CD4-positive, alpha-beta T cell treated with Interleukin-10 for 1 hour (primary cell): ENCODE measurements at regions not wholly inside any gene's neighbourhood (a gene's known extent, or its start where the extent isn't known, plus 50 kb on each side); places are given as distances from the start of the nearest gene placed in this dataset.

ENCODE experiments used
- DNase-seq: peaks from one replicate; pipeline ENCODE4 v3.0.0-alpha.2; 2020

DNA sequence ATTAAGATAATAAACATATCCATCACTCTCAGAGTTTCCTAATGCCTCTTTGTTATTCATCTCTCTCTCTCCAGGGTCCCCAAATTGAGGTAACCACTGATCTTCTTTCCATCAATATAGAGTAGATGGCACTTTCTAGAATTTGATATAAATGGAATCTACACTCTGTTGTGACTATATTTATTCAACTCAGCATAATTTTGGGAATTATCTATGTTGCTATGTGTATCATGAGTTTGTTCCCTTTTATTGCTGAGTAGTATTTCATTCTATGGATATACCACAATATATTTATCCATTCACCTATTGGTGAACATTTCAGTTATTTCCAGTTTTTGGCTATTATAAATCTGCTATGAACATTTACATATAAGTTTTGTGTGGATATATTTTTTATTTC lies 230.7 kb downstream of the HLX start:
- no peak for DNase-seq

DNA sequence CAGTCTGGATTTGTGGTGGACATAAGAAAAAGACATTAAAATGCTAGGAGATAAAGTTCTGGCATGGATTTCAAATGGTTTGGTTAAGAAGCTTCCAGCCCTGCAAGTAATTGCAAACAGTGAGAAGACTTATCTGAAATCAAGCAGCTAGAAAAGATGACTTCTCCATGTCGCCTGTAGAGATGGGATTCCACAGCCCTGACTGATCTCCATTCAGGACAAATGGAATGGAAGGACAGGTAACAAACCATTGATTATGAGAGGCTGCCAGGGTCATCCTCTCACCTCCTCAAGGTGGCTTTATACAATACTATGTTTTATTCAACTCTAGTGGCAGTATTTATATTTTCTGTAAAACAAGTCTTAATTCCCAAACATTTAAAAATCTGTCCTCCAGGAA lies 237.9 kb downstream of the HLX start:
- DNase-seq, result no peak

DNA sequence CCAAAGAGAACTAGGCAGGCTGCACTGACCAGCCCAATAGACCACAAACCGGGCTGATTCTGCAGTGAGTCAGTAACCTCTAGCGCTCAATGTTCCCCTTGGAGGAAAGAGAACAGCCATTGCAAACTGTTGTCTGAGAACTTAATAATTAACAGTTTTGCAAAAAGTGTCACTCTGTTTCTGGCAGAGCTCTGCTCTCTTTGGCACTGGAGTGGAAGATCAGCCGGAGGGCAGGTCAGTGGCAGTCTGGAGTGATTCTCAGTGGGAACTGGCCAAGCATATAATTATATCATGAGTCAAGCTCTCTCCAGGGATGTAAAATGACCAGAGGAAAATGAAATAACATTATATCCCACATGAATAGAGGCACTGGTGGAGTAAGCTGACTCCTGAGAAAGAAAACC lies 238.3 kb downstream of the HLX start:
- DNase-seq, result no peak

DNA sequence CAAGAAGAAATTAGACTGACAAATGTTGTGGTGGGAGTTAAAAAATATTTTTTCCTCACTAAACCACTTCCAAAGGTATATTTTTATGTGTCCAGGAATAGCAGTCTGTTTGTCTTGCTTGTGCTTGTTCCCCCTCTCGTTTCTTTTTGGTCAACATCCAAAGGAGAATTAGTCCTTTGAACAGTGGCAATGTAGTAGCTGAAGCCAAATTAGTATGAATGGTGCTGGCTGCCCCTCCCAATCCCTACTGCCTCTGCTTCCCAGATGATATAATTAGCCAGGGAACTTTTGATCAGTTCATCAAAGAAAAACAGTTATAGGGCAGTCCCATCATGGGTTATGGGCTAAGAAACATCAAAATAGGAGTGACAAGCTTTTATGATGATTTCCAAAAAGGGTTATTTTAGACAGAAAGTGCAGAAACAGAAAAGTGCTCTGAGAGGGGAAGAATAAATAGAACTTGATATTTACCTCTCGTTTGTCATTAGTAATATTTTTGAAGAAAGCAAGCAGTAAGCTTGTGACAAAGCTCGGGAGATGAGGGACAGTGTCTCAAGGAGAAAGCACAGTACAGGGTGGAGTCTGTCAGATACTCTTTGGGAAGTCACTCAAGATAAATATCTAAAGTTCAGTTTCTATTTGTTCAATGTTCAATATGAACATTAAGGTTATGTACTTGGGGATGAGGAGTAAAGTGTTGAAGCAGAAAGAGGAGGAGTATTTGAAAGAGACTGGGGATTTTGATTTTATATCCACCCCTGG lies 239.1 kb downstream of the HLX start:
- DNase-seq, result no peak

DNA sequence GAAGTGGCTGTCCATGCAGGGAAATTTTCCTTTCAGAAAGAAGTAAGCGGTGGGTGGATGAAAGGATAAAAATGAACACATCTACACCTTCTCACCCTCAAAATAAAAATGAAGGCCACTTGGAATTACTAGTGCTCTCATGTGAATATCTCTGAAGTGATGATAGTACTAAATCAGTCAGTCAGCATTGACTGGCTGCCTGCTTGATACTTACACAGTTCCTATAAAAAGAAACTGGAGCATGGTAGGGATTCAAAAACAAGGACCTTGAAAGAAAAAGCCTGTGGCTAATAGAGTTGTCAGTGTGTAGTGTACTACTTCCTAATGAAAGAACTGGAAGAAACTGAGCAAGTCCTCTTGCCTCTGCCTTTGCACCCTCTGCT lies 239.7 kb downstream of the HLX start:
- no peak for DNase-seq

DNA sequence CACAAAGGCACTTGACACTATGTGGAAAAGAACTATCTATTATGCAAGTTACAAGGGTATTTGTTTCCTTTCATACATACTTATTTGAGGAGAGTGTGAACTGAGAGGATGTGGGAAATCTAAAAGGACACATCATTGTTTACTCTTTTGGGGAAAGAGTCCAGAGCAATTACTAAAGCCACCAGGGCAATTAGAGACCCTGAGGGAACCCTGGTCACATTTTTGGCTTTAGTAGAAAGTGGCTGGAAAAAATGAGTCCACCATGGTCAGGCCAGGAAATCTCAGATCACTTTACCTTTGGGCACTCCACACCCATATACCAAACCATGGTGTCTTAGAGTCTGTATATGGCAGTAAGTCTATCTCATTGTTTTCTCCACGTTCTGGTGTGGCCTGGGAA lies 243.3 kb downstream of the HLX start:
- no peak for DNase-seq

DNA sequence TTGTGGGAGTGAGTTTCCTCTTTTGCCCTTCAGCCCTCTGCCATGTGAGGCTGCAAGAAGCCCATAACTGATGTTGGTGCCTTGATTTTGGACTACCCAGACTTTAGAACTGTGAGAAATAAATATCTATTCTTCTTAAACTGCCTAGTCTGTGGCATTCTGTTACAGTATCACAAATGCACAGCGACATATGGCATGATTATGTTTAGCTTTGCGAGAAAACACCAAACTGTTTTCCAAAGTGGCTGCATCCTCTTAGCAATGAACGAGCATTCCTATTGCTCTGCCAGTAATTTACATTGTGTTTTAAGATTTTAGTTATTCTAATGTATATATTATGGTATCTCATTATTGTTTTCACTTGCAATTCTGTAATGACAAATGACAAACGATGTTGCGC lies 246.7 kb downstream of the HLX start:
- no peak for DNase-seq

DNA sequence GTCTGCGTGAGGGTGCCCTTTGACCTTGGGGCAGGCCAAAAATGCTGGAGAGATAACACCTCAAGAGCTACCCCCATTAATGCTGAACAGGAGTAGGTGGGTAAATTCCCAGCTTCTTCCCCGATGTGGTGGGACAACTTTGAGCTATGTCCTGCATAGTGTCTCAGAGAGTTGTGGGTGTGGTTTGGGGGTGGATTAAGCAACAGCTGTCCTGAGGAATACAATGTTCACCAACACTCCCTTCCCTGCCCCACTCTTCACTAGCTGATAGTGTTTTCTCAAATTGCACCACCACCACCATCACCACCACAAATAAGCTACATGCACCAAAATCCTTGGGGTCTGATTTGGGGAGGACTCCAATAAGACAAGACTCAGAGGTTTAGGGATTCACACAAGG lies 258.4 kb downstream of the HLX start:
- DNase-seq, result no peak

DNA sequence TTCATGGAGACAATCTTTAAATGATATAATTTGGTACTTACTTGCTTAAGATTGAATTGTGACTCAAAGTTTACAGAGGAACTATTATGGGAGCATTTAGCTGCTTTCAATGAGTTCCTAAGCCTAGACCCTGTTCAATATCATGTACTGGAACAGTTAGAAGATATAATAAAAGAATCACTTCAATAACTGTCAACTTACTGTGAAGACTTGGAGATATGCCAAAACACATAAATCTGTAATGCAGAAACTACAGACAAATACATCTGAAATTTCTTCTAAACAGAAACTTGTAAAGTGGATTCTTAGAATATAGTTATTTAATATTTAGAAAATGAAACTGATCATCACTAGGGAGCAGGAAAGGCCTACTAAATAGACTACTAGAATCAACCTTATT lies 259.3 kb downstream of the HLX start:
- no peak for DNase-seq

DNA sequence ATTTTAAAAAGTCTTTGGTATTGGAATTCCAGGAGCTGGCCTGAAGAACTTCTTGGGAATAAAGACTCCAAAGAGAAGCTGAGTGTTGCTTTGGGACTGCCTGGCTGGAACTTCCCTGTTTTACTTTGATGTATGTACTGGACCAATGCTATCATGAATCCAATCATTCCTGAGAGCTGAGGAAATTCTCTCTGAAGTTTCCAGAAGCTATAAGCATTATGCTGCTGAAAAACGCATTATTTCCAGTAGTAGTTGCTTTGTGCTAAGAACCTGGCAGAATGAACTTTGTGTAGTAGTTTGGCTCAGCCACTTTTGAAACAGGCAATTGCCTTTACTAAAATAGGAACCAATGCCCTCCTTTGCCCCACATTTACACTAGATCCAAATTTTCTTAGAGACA lies 260.7 kb downstream of the HLX start:
- DNase-seq, result no peak

DNA sequence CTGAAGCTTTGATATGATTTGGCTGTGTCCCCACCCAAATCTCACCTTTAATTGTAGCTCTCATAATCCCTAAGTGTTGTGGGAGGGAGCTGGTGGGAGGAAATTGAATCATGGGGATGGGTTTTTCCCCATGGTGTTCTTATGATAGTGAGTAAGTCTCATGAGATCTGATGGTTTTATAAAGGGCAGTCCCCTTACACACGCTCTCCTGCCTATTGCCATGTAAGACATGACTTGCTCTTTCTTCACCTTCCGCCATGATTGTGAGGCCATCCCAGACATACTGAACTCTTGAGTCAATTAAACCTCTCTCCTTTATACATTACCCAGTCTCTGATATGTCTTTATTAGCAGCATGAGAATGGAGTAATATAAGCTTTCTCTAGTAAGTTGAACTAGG lies 261.9 kb downstream of the HLX start:
- DNase-seq, result no peak

DNA sequence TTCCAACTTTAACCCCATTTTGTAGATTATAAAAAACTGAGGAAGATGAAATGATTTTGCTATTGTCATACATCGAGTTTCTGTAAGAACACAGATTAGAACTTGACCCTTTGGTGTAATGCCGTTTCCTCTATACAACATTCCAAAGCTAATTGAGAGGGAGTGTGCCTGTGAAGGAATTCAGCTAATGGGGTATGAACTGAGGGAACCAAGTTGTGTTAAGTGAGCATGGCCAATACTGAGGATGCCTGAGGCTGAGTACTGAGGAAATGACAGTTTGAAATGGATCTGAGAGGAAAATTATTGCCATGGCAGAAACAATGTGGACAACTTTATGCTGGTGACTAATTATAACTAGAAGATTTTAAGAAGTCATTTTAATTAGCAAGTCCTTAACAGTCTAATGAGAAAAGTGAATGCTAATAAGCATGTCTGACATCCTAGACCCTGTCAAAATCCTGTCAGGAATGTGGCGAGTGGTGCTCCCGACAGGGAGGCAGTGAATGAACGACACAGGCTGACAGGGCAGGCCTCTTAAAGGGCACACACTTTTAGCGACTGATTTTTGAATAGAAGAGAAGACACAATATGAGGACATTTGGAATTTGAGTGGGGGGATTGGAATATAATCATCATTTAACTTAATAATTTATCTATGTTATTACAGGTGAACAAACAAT lies 262.5 kb downstream of the HLX start:
- no peak for DNase-seq

DNA sequence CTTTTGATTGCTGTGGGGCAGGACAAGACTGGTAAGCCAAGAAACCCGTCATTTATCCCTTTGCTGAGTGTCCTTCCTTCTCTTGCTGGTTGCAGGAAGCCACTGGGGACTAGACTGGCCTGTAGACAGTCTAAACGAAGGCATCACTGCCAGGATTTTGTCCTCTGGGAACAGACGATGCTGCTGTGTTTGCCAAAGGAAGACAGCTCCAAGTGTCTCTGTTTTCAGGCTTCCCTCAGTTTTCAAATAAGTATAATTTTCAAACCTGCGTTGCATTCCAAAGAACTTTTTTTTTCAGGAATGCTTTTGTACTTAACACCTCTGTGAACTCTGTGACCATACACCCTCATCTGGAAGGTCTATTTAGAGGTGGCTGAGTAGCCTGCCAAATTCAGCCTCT lies 269.4 kb downstream of the HLX start:
- DNase-seq, result no peak

DNA sequence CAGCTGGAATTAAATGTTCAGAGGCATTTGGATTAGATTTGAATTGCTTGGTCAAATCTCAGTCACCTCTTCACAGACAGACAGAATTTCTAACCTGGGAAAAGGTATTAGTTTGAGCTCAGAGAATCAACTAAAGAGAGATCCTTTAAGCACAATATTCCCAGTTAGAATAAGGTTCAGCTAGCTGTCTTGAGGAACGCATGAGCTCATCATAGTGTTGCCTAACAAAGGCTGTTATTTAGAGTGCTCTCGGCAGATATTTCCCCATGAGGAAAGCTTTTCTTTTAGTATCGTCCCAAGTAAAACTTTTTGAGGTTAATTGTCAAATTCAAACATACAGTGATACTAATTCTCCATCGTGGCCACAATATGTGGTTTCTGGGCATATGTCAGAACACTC lies 269.9 kb downstream of the HLX start:
- DNase-seq, result no peak

DNA sequence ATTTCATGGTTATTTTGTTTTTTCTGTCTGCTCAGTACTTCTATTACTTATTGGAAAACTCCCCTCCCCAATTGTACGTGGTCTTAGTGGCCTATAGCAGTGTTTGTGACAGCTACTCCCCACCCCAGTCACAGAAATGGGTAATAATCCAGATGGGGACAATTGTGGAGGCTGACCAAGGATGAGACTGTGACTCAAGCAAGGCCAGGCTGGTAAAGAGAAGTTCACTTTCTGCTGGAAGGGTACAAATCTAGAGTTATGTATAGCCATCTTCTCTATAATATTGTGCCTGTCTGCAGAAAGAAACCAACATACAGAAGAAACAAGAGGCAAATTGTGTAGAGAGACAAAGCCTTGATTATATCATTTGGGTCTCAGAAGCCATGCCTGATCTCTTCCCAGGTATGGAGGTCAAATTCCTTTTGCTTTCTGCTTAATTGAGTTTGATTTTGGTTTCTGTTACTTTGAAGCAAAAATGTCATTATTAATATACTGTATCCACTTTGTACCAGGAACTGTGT lies 270.4 kb downstream of the HLX start:
- DNase-seq, result no peak

DNA sequence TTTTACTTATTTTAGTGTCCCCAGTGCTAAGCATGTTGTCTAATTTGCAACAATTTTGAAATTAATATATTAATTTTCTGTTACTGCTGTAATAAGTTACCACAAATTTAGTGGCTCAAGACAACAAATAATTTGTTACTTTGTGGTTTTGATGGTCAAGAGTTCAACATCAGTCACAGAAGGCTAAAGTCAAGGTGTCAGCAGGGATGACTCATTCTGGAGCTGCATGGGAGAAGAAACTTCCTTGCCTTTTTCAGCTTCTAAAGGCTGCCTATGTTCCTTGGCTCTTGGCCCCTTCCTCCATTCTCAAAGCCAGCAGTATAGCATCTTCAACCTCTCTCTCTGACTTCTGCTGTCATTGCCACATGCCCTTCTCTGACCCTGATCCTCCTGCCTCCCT lies 271.8 kb downstream of the HLX start:
- no peak for DNase-seq

DNA sequence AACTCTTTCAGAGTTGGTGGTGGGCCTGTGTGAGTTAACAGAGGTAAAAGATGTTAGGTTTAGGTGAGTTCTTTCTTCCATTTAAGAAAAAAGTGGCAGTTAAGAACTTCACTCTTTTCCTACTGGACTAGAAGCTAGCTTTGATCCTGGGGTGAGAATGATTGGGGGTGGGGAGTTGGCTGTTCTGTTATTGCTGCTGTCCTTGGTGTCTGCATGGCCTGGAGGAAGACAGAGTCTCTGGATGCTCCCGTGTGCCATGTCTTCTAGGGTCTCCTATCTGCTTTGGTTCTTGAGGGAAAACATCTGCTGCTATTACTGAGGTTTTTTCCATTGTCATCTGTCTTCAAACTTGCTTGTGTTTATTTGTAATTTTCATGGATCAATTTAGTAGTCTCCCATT lies 275.7 kb downstream of the HLX start:
- DNase-seq, result no peak

DNA sequence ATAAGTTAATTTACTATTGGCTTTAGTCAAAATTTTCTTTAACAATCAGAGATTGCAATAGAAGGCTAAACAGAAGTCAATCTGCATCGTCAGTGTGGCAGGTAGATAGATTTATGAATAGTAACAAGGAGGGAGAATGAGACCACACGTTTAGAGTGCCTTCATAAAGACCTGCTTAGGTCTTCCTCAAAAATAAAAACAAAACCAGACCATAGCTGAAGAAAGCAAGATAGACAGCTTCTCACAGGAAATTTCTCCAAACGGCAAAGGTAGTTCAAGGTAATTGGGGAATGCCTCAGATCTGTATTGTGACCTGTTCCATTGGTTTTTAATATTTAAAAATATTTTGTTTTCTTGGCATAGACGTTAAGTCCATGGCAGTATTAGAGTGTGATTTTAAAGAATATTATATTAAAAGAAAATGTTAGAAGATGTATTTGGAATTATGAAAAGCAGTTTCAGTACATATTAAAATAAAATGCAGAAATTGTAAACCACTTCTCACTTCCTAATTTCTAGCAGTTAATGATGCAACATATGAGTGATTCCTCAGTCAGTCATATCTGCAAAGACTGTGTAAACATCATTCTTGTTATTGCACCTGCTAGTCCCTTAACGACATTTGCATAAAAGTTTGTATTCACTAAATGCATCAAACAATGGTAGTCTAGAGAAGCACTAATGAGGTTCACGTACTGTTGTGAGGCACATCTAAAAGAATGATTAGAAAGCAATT lies 278.0 kb downstream of the HLX start:
- no peak for DNase-seq

DNA sequence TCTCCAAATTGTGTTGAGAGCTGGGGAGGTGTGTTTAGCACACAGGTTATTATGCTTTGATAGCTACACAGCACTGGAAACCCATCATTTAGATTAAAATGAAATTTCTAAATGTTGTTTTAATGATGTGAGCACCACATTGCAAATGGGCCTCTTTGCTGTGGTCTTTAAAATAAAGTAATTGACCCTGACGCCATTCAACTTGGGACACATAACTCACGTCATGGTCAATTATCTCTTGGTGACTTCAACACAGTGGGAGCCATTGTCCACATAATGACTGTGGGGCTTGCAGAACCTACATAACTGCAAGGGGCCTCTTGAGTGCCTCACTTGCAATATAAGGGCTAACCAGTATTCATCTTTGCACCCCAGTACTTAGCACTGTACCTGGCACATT lies 280.4 kb downstream of the HLX start:
- DNase-seq, result no peak

DNA sequence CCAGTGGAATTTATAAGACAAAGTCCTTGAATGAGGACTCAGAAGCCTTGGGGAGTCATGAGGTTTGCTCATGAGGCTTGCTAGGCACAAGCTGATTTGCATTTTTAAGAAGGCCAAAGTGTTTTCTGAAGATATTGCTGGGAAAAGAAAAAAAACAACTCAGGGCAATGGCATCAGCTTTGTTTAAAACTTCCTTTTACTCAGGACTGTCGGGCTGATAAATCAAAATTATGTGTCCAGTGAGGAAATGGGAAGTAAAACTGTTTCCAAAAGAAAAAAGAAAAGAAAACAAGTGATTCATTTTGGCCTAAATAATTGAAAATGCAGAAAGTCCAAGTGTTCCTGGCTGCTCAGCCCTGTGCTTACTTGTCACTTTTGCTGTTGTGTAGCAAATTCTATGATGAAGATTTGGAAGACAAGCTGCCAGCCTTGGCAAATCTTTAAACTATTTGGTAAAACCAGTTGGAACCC lies 282.4 kb downstream of the HLX start:
- DNase-seq, result no peak

DNA sequence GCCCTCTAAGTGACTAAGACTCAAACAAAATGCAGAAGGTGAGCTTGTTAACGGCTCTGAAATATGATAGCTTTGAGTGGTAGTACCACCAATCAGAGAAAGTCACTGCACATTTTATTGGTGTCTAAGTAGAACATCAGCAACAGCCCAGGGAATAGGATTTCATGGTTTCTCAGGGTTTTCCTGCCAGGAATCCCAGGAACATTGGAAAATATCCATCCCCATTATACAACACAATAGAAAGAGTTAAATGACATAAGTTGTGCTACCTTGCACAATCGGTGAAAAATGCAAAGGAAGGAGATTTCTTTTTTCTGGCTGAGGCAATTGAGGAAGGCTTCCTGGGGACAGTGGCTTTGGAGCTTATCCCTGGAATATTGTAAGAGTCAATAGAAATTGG lies 283.1 kb downstream of the HLX start:
- DNase-seq, result no peak

DNA sequence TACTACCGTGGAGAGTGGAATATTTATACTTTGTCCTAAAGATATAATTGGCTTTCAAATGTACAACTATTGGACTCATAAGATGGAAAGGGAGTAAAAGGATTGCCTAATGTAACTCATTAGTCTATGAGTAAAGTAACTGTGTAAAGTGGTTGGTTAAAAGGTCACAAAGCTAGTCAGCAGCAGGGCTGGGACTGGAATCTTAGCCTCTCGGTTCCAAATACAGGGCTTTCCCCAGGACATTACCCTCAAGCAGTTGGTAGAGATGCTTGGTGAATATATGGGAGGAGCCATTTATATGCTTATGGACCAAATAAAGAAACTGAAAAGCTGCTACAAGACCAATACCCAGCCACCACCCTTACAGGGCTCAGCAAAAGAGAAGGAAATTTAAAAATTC lies 283.7 kb downstream of the HLX start:
- no peak for DNase-seq

DNA sequence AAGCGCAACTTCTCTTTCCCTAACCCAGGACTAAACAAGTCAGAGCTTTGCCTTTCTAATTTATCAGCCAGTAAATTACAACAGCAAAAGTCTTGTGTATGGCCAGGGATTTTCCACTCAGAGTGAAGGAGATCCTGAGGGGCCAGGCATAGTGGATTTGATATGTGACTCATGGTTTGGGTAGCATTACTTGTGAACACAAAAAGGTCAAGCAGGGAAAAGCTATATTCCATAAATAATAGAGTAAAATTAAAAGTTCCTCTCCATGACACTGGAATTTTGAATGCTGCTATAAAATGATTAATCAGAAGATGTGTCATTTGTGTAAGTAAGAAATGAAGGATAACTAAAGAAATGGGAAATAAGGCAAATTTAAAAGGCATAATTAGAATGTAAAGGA lies 284.8 kb downstream of the HLX start:
- no peak for DNase-seq
